ENCODE measurements at regions not wholly inside any gene's neighbourhood (a gene's known extent, or its start where the extent isn't known, plus 50 kb on each side); places are given as distances from the start of the nearest gene placed in this dataset.

GRCh38 chr2:128498086-128498485 is 179.4 kb upstream of the HS6ST1 start:
- DNase-seq: no peak

GRCh38 chr2:128498589-128498988 is 179.9 kb upstream of the HS6ST1 start:
- no peak for DNase-seq

- DNase-seq: no peak
Measured at GRCh38 chr2:128499367-128500137, 180.9 kb upstream of the HS6ST1 start.

GRCh38 chr2:128500138-128500800 is 181.6 kb upstream of the HS6ST1 start:
- DNase-seq: no peak

- DNase-seq: no peak
Measured at GRCh38 chr2:128501006-128501690, 182.5 kb upstream of the HS6ST1 start.

GRCh38 chr2:128501700-128502099 is 183.0 kb upstream of the HS6ST1 start:
- DNase-seq: no peak

- DNase-seq: no peak
Measured at GRCh38 chr2:128502200-128502599, 183.5 kb upstream of the HS6ST1 start.

- no peak for DNase-seq
Measured at GRCh38 chr2:128502638-128503246, 184.1 kb upstream of the HS6ST1 start.

GRCh38 chr2:128503399-128504245 is 185.0 kb upstream of the HS6ST1 start:
- no peak for DNase-seq

- DNase-seq: no peak
Measured at GRCh38 chr2:128504246-128505149, 185.8 kb upstream of the HS6ST1 start.

- DNase-seq: no peak
Measured at GRCh38 chr2:128505150-128505490, 186.5 kb upstream of the HS6ST1 start.

GRCh38 chr2:128505575-128506526 is 187.2 kb upstream of the HS6ST1 start:
- no peak for DNase-seq

- no peak for DNase-seq
Measured at GRCh38 chr2:128506534-128506933, 187.9 kb upstream of the HS6ST1 start.

- DNase-seq: no peak
Measured at GRCh38 chr2:128510701-128511397, 192.2 kb upstream of the HS6ST1 start.

GRCh38 chr2:128511731-128512378 is 193.2 kb upstream of the HS6ST1 start:
- DNase-seq: no peak

GRCh38 chr2:128512379-128513115 is 193.9 kb upstream of the HS6ST1 start:
- DNase-seq: no peak

GRCh38 chr2:128513116-128513960 is 194.7 kb upstream of the HS6ST1 start:
- no peak for DNase-seq

GRCh38 chr2:128513961-128514283 is 195.3 kb upstream of the HS6ST1 start:
- no peak for DNase-seq

Measured in DMS153 (cell line).